NOMO-1 (cell line): ENCODE measurements at regions not wholly inside any gene's neighbourhood (a gene's known extent, or its start where the extent isn't known, plus 50 kb on each side); places are given as distances from the start of the nearest gene placed in this dataset.

ENCODE experiments used
- DNase-seq, 2 experiments: peaks; one replicate each; lab custom pipeline; 2025; ENCODE audit not compliant: unreplicated experiment in 2 of 2; lab: John Stamatoyannopoulos, UW

GRCh38 chr1:83813576-83813975 is 185.4 kb downstream of the TTLL7 start:
- no peak for DNase-seq

GRCh38 chr1:83810144-83810543 is 188.8 kb downstream of the TTLL7 start:
- DNase-seq, result no peak

GRCh38 chr1:83808536-83808935 is 190.4 kb downstream of the TTLL7 start:
- no peak for DNase-seq

GRCh38 chr1:83807821-83808220 is 191.1 kb downstream of the TTLL7 start:
- DNase-seq, result no peak

- no peak for DNase-seq
These were observed 191.7 kb downstream of the TTLL7 start for GRCh38 chr1:83807231-83807630.

- no peak for DNase-seq
These were observed 193.0 kb downstream of the TTLL7 start for GRCh38 chr1:83805921-83806320.

- DNase-seq, result no peak
These were observed 196.3 kb downstream of the TTLL7 start for GRCh38 chr1:83802460-83803152.

- no peak for DNase-seq
These were observed 196.9 kb downstream of the TTLL7 start for GRCh38 chr1:83802023-83802422.

- no peak for DNase-seq
These were observed 198.9 kb downstream of the TTLL7 start for GRCh38 chr1:83800066-83800465.

GRCh38 chr1:83799594-83799993 is 199.3 kb downstream of the TTLL7 start:
- DNase-seq, result no peak

- no peak for DNase-seq
These were observed 200.0 kb downstream of the TTLL7 start for GRCh38 chr1:83798965-83799364.

- DNase-seq, result no peak
These were observed 202.5 kb downstream of the TTLL7 start for GRCh38 chr1:83796409-83796808.

- DNase-seq, result no peak
These were observed 204.5 kb downstream of the TTLL7 start for GRCh38 chr1:83794384-83794783.

GRCh38 chr1:83791821-83792437 is 207.0 kb downstream of the TTLL7 start:
- DNase-seq, result no peak

GRCh38 chr1:83790446-83790845 is 208.5 kb downstream of the TTLL7 start:
- no peak for DNase-seq

GRCh38 chr1:83787246-83787998 is 211.5 kb downstream of the TTLL7 start:
- no peak for DNase-seq

- no peak for DNase-seq
These were observed 217.3 kb downstream of the TTLL7 start for GRCh38 chr1:83781667-83782066.

- DNase-seq, result no peak
These were observed 219.4 kb downstream of the TTLL7 start for GRCh38 chr1:83779565-83779964.

GRCh38 chr1:83777758-83778101 is 221.2 kb downstream of the TTLL7 start:
- DNase-seq, result no peak

- no peak for DNase-seq
These were observed 221.8 kb downstream of the TTLL7 start for GRCh38 chr1:83776913-83777757.

- no peak for DNase-seq
These were observed 222.8 kb downstream of the TTLL7 start for GRCh38 chr1:83775977-83776603.
